H9 (cell line): ENCODE measurements at regions not wholly inside any gene's neighbourhood (a gene's known extent, or its start where the extent isn't known, plus 50 kb on each side); places are given as distances from the start of the nearest gene placed in this dataset.

Experiments used
- DNase-seq: peaks from one replicate; pipeline ENCODE4 v3.0.0-alpha.2; 2017
- H2AFZ ChIP-seq: one replicate; pipeline ENCODE4 v1.6.1; 2013; ENCODE audit warnings: mild to moderate bottlenecking, low read length, control low read depth, moderate library complexity
- H2AK5ac ChIP-seq: 2 replicates; pipeline ENCODE4 v1.6.1; 2013; ENCODE audit warnings: low read length, control low read depth, mixed read lengths; ENCODE audit not compliant: insufficient read length
- H2BK120ac ChIP-seq: one replicate; pipeline ENCODE4 v1.6.1; 2013; ENCODE audit warnings: low read depth, mild to moderate bottlenecking, low read length, control low read depth, inconsistent platforms; ENCODE audit not compliant: poor library complexity, severe bottlenecking
- H2BK12ac ChIP-seq: 2 replicates; pipeline ENCODE4 v1.6.1; 2013; ENCODE audit warnings: low read length, control low read depth, mixed read lengths, low read depth; ENCODE audit not compliant: insufficient read length
- H2BK15ac ChIP-seq: 2 replicates; pipeline ENCODE4 v1.6.1; 2013; ENCODE audit warnings: low read depth, low read length, control low read depth
- H2BK20ac ChIP-seq: one replicate; pipeline ENCODE4 v1.6.1; 2013; ENCODE audit warnings: low read depth, mild to moderate bottlenecking, low read length, control low read depth, inconsistent platforms; ENCODE audit not compliant: poor library complexity, severe bottlenecking
- H2BK5ac ChIP-seq: 2 replicates; pipeline ENCODE4 v1.6.1; 2013; ENCODE audit warnings: low read length, control low read depth, mixed read lengths; ENCODE audit not compliant: insufficient read length
- H3K14ac ChIP-seq: 2 replicates; pipeline ENCODE4 v1.6.1; 2013; ENCODE audit warnings: low read length, control low read depth; ENCODE audit not compliant: insufficient read depth
- H3K18ac ChIP-seq: 2 replicates; pipeline ENCODE4 v1.6.1; 2013; ENCODE audit warnings: low read depth, mild to moderate bottlenecking, mixed read lengths, low read length, control low read depth; ENCODE audit not compliant: insufficient read length
- H3K23ac ChIP-seq: 2 replicates; pipeline ENCODE4 v1.6.1; 2013; ENCODE audit warnings: low read length, control low read depth, mixed read lengths, low read depth; ENCODE audit not compliant: insufficient read length
- H3K23me2 ChIP-seq: 2 replicates; pipeline ENCODE4 v1.6.1; 2013; ENCODE audit warnings: low read depth, mild to moderate bottlenecking, mixed read lengths, low read length, control low read depth; ENCODE audit not compliant: insufficient read length, poor library complexity, severe bottlenecking
- H3K27ac ChIP-seq: 2 replicates; pipeline ENCODE4 v1.5.1; 2013; ENCODE audit warnings: low read length, control low read depth, mixed read lengths, low read depth; ENCODE audit not compliant: insufficient read length
- H3K27me3 ChIP-seq: 2 replicates; pipeline ENCODE4 v1.6.1; 2013; ENCODE audit warnings: low read length, control low read depth, inconsistent platforms; ENCODE audit not compliant: insufficient read depth
- H3K4ac ChIP-seq: 2 replicates; pipeline ENCODE4 v1.6.1; 2013; ENCODE audit warnings: low read depth, mild to moderate bottlenecking, control low read depth, inconsistent platforms, low read length, moderate library complexity
- H3K4me1 ChIP-seq: 2 replicates; pipeline ENCODE4 v1.6.1; 2013; ENCODE audit warnings: low read length, control low read depth, inconsistent platforms; ENCODE audit not compliant: insufficient read depth
- H3K4me2 ChIP-seq: 2 replicates; pipeline ENCODE4 v1.6.1; 2013; ENCODE audit warnings: low read length, control low read depth, mixed read lengths; ENCODE audit not compliant: insufficient read length, insufficient read depth
- H3K56ac ChIP-seq: 2 replicates; pipeline ENCODE4 v1.6.1; 2013; ENCODE audit warnings: low read depth, mild to moderate bottlenecking, mixed read lengths, low read length, control low read depth; ENCODE audit not compliant: insufficient read length
- H3K79me1 ChIP-seq: 2 replicates; pipeline ENCODE4 v1.6.1; 2013; ENCODE audit warnings: low read depth, mild to moderate bottlenecking, moderate library complexity, low read length, control low read depth, inconsistent platforms; ENCODE audit not compliant: insufficient read depth, poor library complexity, severe bottlenecking
- H3K79me2 ChIP-seq: 2 replicates; pipeline ENCODE4 v1.6.1; 2013; ENCODE audit warnings: low read length, control low read depth, inconsistent platforms; ENCODE audit not compliant: insufficient read depth
- H3K9ac ChIP-seq: 2 replicates; pipeline ENCODE4 v1.6.1; 2013; ENCODE audit warnings: low read length, control low read depth, mixed read lengths; ENCODE audit not compliant: insufficient read length; ENCODE audit errors: extremely low read depth
- H3K9me3 ChIP-seq: one replicate; pipeline ENCODE4 v1.6.1; 2013; ENCODE audit warnings: low read depth, low read length, inconsistent platforms; ENCODE audit not compliant: control insufficient read depth
- H3T11ph ChIP-seq: one replicate; pipeline ENCODE4 v1.6.1; 2013; ENCODE audit warnings: mild to moderate bottlenecking, low read length, control low read depth, inconsistent platforms
- H4K20me1 ChIP-seq: one replicate; pipeline ENCODE4 v1.6.1; 2013; ENCODE audit not compliant: control insufficient read depth, insufficient read length, insufficient read depth
- H4K5ac ChIP-seq: 2 replicates; pipeline ENCODE4 v1.6.1; 2013; ENCODE audit warnings: low read depth, mild to moderate bottlenecking, mixed read lengths, low read length, control low read depth; ENCODE audit not compliant: insufficient read length
- H4K8ac ChIP-seq: replicated peaks from 2 replicates; pipeline ENCODE4 v1.6.1; 2013; ENCODE audit warnings: low read length, control low read depth, mixed read lengths, low read depth; ENCODE audit not compliant: insufficient read length
- H4K91ac ChIP-seq: 2 replicates; pipeline ENCODE4 v1.6.1; 2013; ENCODE audit warnings: low read depth, mild to moderate bottlenecking, moderate library complexity, mixed read lengths, low read length, control low read depth; ENCODE audit not compliant: insufficient read length
- H3K27ac Mint-ChIP-seq, 3 experiments: 2 replicates in 2 of 3; 3 replicates in 1 of 3; pipeline ENCODE4 v1.8.0; 2020 to 2021; ENCODE audit warnings: mixed read lengths in 3 of 3, mild to moderate bottlenecking in 1 of 3, moderate library complexity in 1 of 3
- H3K27me3 Mint-ChIP-seq: 2 replicates; pipeline ENCODE4 v1.8.0; 2021; ENCODE audit warnings: low read depth, mild to moderate bottlenecking, moderate library complexity, mixed read lengths
- H3K36me3 Mint-ChIP-seq, 3 experiments: 2 replicates in 2 of 3; 3 replicates in 1 of 3; pipeline ENCODE4 v1.8.0; 2020 to 2021; ENCODE audit warnings: low read depth in 3 of 3, mixed read lengths in 3 of 3; ENCODE audit not compliant: insufficient read depth in 1 of 3
- H3K4me1 Mint-ChIP-seq, 2 experiments: 2 replicates each; pipeline ENCODE4 v1.8.0; 2020; ENCODE audit warnings: mixed read lengths in 2 of 2
- H3K4me3 Mint-ChIP-seq, 2 experiments: 2 replicates in 1 of 2; 3 replicates in 1 of 2; pipeline ENCODE4 v1.8.0; 2020 to 2021; ENCODE audit warnings: mild to moderate bottlenecking in 2 of 2, mixed read lengths in 2 of 2, moderate library complexity in 1 of 2
- H3K9me3 Mint-ChIP-seq, 2 experiments: 2 replicates in 1 of 2; 3 replicates in 1 of 2; pipeline ENCODE4 v1.8.0; 2020; ENCODE audit warnings: mild to moderate bottlenecking in 2 of 2, mixed read lengths in 2 of 2, moderate library complexity in 1 of 2
- WGBS: extraction: QIAGEN DNeasy Blood & Tissue Kit; methylation state at CpG from one replicate; pipeline ENCODE4 v1.1.7; 2013; ENCODE audit warnings: missing lambda C conversion rate, low lambda C conversion rate, mixed read lengths; ENCODE audit not compliant: insufficient read length; ENCODE audit errors: extremely low coverage; 5-methylcytosine and 5-hydroxymethylcytosine counted together
- TF ChIP-seq, protein P1 (sequence below): fragments of 200-600 bp; sonication (generic); conservative IDR thresholded peaks from 3 replicates; pipeline ENCODE4 v1.8.0; 2021; ENCODE audit warnings: antibody characterized with exemption, mild to moderate bottlenecking

GRCh38 chr10:113412161-113412560 is 140.7 kb upstream of the HABP2 start:
- Histone ChIP-seq H3K27ac (no peak overlapping the region), H3K79me2 (no peaks in the 10 kb centered on the region), H4K8ac (no peak overlapping the region), H2BK120ac (no peak overlapping the region), H3K27me3 (no peaks in the 10 kb centered on the region), H4K20me1 (no peaks in the 10 kb centered on the region), H4K91ac (no peak overlapping the region), H3K56ac (no peak overlapping the region), H2AK5ac (no peak overlapping the region), H3K4me2 (no peak overlapping the region), H2BK15ac (no peak overlapping the region), H3K4ac (no peak overlapping the region), H3K14ac (no peak overlapping the region), H3K23ac (no peak overlapping the region), H2BK5ac (no peak overlapping the region), H3K4me1 (peaks cover 11% of the 10 kb centered on the region), H3K18ac (no peak overlapping the region), H2AFZ (no peak overlapping the region), H3T11ph (no peak overlapping the region), H3K23me2 (no peaks in the 10 kb centered on the region), H3K9me3 (no peaks in the 10 kb centered on the region), H3K79me1 (no peaks in the 10 kb centered on the region), H2BK12ac (no peak overlapping the region), H3K9ac (no peak overlapping the region), H4K5ac (no peak overlapping the region), H2BK20ac (no peak overlapping the region)
- no CpG with 5 or more reads among the region's 3 CpGs for WGBS
- DNase-seq, result no peak
- no peaks in the 10 kb centered on the region; a peak in 3 of 5 replicates for H3K9me3 Mint-ChIP-seq
- no peaks in the 10 kb centered on the region for H3K36me3 Mint-ChIP-seq
- TF ChIP-seq, protein P1, sequence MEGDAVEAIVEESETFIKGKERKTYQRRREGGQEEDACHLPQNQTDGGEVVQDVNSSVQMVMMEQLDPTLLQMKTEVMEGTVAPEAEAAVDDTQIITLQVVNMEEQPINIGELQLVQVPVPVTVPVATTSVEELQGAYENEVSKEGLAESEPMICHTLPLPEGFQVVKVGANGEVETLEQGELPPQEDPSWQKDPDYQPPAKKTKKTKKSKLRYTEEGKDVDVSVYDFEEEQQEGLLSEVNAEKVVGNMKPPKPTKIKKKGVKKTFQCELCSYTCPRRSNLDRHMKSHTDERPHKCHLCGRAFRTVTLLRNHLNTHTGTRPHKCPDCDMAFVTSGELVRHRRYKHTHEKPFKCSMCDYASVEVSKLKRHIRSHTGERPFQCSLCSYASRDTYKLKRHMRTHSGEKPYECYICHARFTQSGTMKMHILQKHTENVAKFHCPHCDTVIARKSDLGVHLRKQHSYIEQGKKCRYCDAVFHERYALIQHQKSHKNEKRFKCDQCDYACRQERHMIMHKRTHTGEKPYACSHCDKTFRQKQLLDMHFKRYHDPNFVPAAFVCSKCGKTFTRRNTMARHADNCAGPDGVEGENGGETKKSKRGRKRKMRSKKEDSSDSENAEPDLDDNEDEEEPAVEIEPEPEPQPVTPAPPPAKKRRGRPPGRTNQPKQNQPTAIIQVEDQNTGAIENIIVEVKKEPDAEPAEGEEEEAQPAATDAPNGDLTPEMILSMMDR, result no peak
- no peak overlapping the region for H3K4me3 Mint-ChIP-seq
- peaks cover 57% of the 10 kb centered on the region for H3K27me3 Mint-ChIP-seq
- peaks cover 26 to 44% of the 10 kb centered on the region in 2 experiments for H3K4me1 Mint-ChIP-seq
- H3K27ac Mint-ChIP-seq, result no peak overlapping the region
